ENCODE measurements at regions not wholly inside any gene's neighbourhood (a gene's known extent, or its start where the extent isn't known, plus 50 kb on each side); places are given as distances from the start of the nearest gene placed in this dataset.

DNA sequence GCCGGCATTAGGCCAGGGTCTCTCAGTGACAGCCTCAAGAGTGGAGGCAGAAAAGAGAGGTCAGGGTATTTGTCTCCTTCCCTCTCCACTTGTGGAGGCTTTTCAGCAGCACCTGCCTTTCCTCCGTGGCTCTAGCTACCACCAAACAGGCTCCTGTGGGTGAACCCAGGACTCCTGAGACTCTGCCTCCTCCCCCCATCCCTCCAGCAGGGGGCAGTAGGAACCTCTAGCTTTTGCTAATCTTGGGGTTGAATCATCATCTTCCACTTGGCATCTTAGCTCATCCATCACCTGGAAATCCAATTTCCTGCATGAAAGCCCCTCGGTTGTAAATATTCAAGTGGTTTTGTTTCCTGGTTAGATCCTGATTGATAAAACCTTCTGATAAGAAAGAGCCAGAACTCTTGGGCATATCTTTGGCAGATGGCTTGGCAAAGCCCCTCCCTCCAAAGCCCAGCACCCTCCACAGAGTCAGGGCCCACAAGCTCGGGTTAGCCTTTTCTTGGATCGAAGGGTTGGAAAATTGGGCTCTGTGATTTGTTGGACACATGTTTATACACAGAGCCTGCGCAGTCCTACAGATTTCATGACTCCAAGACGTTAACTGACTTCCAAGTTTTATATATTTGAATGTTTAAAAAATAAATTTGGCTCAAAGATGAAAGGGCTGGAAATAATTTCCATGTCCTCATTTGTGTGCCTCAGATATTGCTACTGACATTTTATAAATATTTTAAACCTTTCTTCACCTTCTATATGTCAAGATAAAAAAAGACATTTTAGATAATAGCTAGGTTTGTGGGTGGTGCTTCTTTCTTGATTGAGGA lies 322.1 kb downstream of the MAP2K4 start:
- TF ChIP-seq CTCF (IDR thresholded peaks at IDR 0.05): peak; percentile 18 to 50 (median 33)
- no peak for TF ChIP-seq POLR2AphosphoS5 (IDR thresholded peaks at IDR 0.05)
- TF ChIP-seq POLR2A (IDR thresholded peaks at IDR 0.05): no peak
- no peak for TF ChIP-seq EP300 (IDR thresholded peaks at IDR 0.05; ENCODE audit: low read depth)
